Transverse colon (tissue), 4 donors: ENCODE measurements at regions not wholly inside any gene's neighbourhood (a gene's known extent, or its start where the extent isn't known, plus 50 kb on each side); places are given as distances from the start of the nearest gene placed in this dataset.

ENCODE experiments used
- DNase-seq: peaks from one replicate; pipeline ENCODE4 v3.0.0-alpha.2; 2019
- H3K27ac ChIP-seq, 4 donors: fragments of 200-600 bp; sonication (generic); 2 replicates each; pipeline ENCODE4 v1.5.1; 2016 to 2018; ENCODE audit warnings: inconsistent platforms in 4 of 4
- H3K27me3 ChIP-seq: fragments of 200-600 bp; sonication (generic); 2 replicates; pipeline ENCODE4 v1.5.1; 2017; ENCODE audit warnings: inconsistent platforms
- H3K36me3 ChIP-seq, 4 donors: fragments of 200-600 bp; sonication (generic); 2 replicates each; pipeline ENCODE4 v1.5.1; 2017 to 2019; ENCODE audit warnings: inconsistent platforms in 4 of 4
- H3K4me1 ChIP-seq, 4 donors: fragments of 200-600 bp; sonication (generic); 2 replicates each; pipeline ENCODE4 v1.5.1; 2017 to 2020; ENCODE audit warnings: inconsistent platforms in 4 of 4
- H3K4me3 ChIP-seq, 4 donors: fragments of 200-600 bp; sonication (generic); 1 replicate in 1 of 4; 2 replicates in 3 of 4; pipeline versions ENCODE4 v1.5.1 to v1.6.1; 2017 to 2019; ENCODE audit warnings: inconsistent platforms in 4 of 4
- H3K9me3 ChIP-seq, 2 donors: fragments of 200-600 bp; sonication (generic); 2 replicates each; pipeline ENCODE4 v1.5.1; 2017 to 2019; ENCODE audit warnings: inconsistent platforms in 2 of 2
- CTCF ChIP-seq, 5 experiments: fragments of 200-600 bp in 3 of 5; fragments of 450-650 bp in 2 of 5; sonication (generic) in 3 of 5; IDR thresholded peaks; 1 replicate in 2 of 5; 2 replicates in 3 of 5; pipeline ENCODE4 v1.5.1; 2016 to 2017; ENCODE audit warnings: antibody characterized with exemption in 5 of 5, inconsistent platforms in 3 of 5, mild to moderate bottlenecking in 2 of 5, moderate library complexity in 1 of 5
- EP300 ChIP-seq: sonication (generic); formaldehyde crosslinking; IDR thresholded peaks from one replicate; pipeline ENCODE4 v1.6.1; 2017; ENCODE audit warnings: antibody characterized with exemption, low read depth
- POLR2A ChIP-seq: fragments of 450-650 bp; IDR thresholded peaks from one replicate; pipeline ENCODE4 v1.6.1; 2016; ENCODE audit warnings: antibody characterized with exemption, mild to moderate bottlenecking, moderate library complexity
- POLR2AphosphoS5 ChIP-seq, 3 donors: sonication (generic); formaldehyde crosslinking; IDR thresholded peaks; one replicate each; pipeline ENCODE4 v1.6.1; 2016; ENCODE audit warnings: antibody characterized with exemption in 3 of 3
- WGBS, 2 donors: methylation state at CpG; one replicate each; pipeline ENCODE4 v1.1.5; 2018; ENCODE audit warnings: low coverage in 1 of 2; 5-methylcytosine and 5-hydroxymethylcytosine counted together
- in situ Hi-C, 4 donors: fragments of 200-750 bp; cut with MboI; loops; one replicate each; pipeline versions ENCODE4 v1.15.0 to v1.15.1; 2017; ENCODE audit warnings: low sequenced_read_pairs in 3 of 4, low pct_ligation_motif_present in 1 of 4, low pct_unique_long_range_greater_than_20kb in 1 of 4
- intact Hi-C: fragments of 100-400 bp; cut with DNase I; formaldehyde crosslinking; loops from one replicate; pipeline ENCODE4 v1.15.1; 2023; ENCODE audit warnings: low total_unique reads

GRCh38 chr16:50462793-50463507 lies 85.2 kb upstream of the NKD1 start:
- WGBS, 2 donors = 53 to 84% methylated on average over 5 to 12 of the region's 12 CpGs

GRCh38 chr16:50461400-50461760 lies 86.8 kb upstream of the NKD1 start:
- no peak for DNase-seq
- Histone ChIP-seq H3K27ac (no peak overlapping the region), H3K27me3 (no peaks in the 10 kb centered on the region), H3K4me3 (no peak overlapping the region), H3K36me3 (no peaks in the 10 kb centered on the region), H3K4me1 (no peaks in the 10 kb centered on the region), H3K9me3 (no peaks in the 10 kb centered on the region)
- WGBS, 2 donors = 67 to 80% methylated on average over 1 to 4 of the region's 4 CpGs
- intact Hi-C loops (no loop called here), in situ Hi-C loops (no loop called here)
- TF ChIP-seq POLR2A (no peak), CTCF (IDR thresholded peaks at IDR 0.05) (no peak), POLR2AphosphoS5 (IDR thresholded peaks at IDR 0.05) (no peak), EP300 (no peak)

More at GRCh38 chr16:50462793-50463507, 85.2 kb upstream of the NKD1 start:
- no peak for TF ChIP-seq EP300
- no peak for TF ChIP-seq POLR2AphosphoS5 (IDR thresholded peaks at IDR 0.05)
- no peak for TF ChIP-seq CTCF (IDR thresholded peaks at IDR 0.05)
- TF ChIP-seq POLR2A = no peak
- intact Hi-C loops (no loop called here), in situ Hi-C loops (no loop called here)
- Histone ChIP-seq H3K9me3 (no peaks in the 10 kb centered on the region), H3K4me1 (peaks cover 0 to 3% (median 1%) of the 10 kb centered on the region in 4 donors), H3K4me3 (no peak overlapping the region), H3K36me3 (no peaks in the 10 kb centered on the region), H3K27me3 (peaks cover 7% of the 10 kb centered on the region), H3K27ac (no peak overlapping the region)
- DNase-seq = no peak

- Histone ChIP-seq H3K4me1 (no peaks in the 10 kb centered on the region), H3K4me3 (no peak overlapping the region), H3K27me3 (no peaks in the 10 kb centered on the region), H3K36me3 (no peaks in the 10 kb centered on the region), H3K9me3 (no peaks in the 10 kb centered on the region), H3K27ac (no peak overlapping the region)
- TF ChIP-seq POLR2A (no peak), CTCF (IDR thresholded peaks at IDR 0.05) (no peak), EP300 (no peak), POLR2AphosphoS5 (IDR thresholded peaks at IDR 0.05) (no peak)
- intact Hi-C loops (no loop called here), in situ Hi-C loops (no loop called here)
- 83 to 100% methylated on average over 1 to 15 of the region's 16 CpGs for WGBS, 2 donors
- no peak for DNase-seq
These were observed 87.4 kb upstream of the NKD1 start for GRCh38 chr16:50460538-50461399.

- Histone ChIP-seq H3K27ac (no peak overlapping the region), H3K36me3 (no peaks in the 10 kb centered on the region), H3K4me1 (no peaks in the 10 kb centered on the region), H3K27me3 (no peaks in the 10 kb centered on the region), H3K9me3 (no peaks in the 10 kb centered on the region), H3K4me3 (no peak overlapping the region)
- intact Hi-C loops (no loop called here), in situ Hi-C loops (no loop called here)
- 55 to 68% methylated on average over 4 to 13 of the region's 13 CpGs for WGBS, 2 donors
- TF ChIP-seq EP300 (no peak), POLR2A (no peak), CTCF (IDR thresholded peaks at IDR 0.05) (no peak), POLR2AphosphoS5 (IDR thresholded peaks at IDR 0.05) (no peak)
- DNase-seq = no peak
These were observed 88.6 kb upstream of the NKD1 start for GRCh38 chr16:50459496-50460080.
